ENCODE measurements at regions not wholly inside any gene's neighbourhood (a gene's known extent, or its start where the extent isn't known, plus 50 kb on each side); places are given as distances from the start of the nearest gene placed in this dataset.

DNA sequence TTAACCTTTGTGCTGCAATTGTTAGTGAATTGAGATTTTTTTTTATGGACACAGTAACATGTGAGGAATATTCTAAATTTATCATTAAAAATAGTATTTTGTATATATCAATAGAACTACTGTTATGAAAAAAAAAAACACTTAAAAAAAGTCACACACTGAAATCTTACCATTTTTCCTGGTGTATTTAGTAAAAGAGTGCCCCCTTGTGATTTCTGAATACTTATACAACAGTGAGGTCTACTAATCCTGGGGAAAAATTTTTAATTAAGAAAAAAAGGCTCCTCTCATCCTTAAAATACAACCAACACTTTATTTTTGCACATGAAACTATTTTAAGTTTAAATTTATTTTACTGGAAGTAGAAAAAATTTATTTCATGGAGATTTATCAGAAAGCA, 56.4 kb upstream of the SPOCK3 start:
- H3K27ac ChIP-seq (ENCODE audit: low read depth, low read length) = no peak overlapping the region
- H3K27me3 ChIP-seq (ENCODE audit: control insufficient read depth in 5 of 5, insufficient read depth in 4 of 5, low read length in 5 of 5) = no peaks in the 10 kb centered on the region
- no peak overlapping the region for H3K9ac ChIP-seq (ENCODE audit: low read length in 5 of 5)
- H3K9me3 ChIP-seq (ENCODE audit: control insufficient read depth in 5 of 5, low read length in 5 of 5) = no peaks in the 10 kb centered on the region
- H3K4me1 ChIP-seq (ENCODE audit: control insufficient read depth in 5 of 5, insufficient read depth in 5 of 5, low read length in 5 of 5) = no peaks in the 10 kb centered on the region
- H3K36me3 ChIP-seq (ENCODE audit: control insufficient read depth in 5 of 5, insufficient read depth in 5 of 5, low read length in 5 of 5) = no peaks in the 10 kb centered on the region
- H3K4me3 ChIP-seq (ENCODE audit: low read depth in 1 of 5, low read length in 5 of 5) = no peak overlapping the region

GRCh38 chr4:167308876-167309275, 74.6 kb upstream of the SPOCK3 start:
- Histone ChIP-seq H3K27ac (ENCODE audit: low read depth, low read length) (no peak overlapping the region), H3K4me1 (ENCODE audit: control insufficient read depth in 5 of 5, insufficient read depth in 5 of 5, low read length in 5 of 5) (no peaks in the 10 kb centered on the region), H3K9ac (ENCODE audit: low read length in 5 of 5) (no peak overlapping the region), H3K27me3 (ENCODE audit: control insufficient read depth in 5 of 5, insufficient read depth in 4 of 5, low read length in 5 of 5) (no peaks in the 10 kb centered on the region), H3K36me3 (ENCODE audit: control insufficient read depth in 5 of 5, insufficient read depth in 5 of 5, low read length in 5 of 5) (no peaks in the 10 kb centered on the region), H3K4me3 (ENCODE audit: low read depth in 1 of 5, low read length in 5 of 5) (no peak overlapping the region), H3K9me3 (ENCODE audit: control insufficient read depth in 5 of 5, low read length in 5 of 5) (no peaks in the 10 kb centered on the region)

GRCh38 chr4:167321299-167321698, 87.0 kb upstream of the SPOCK3 start:
- Histone ChIP-seq H3K9ac (ENCODE audit: low read length in 5 of 5) (no peak overlapping the region), H3K9me3 (ENCODE audit: control insufficient read depth in 5 of 5, low read length in 5 of 5) (no peaks in the 10 kb centered on the region), H3K4me3 (ENCODE audit: low read depth in 1 of 5, low read length in 5 of 5) (no peak overlapping the region), H3K27me3 (ENCODE audit: control insufficient read depth in 5 of 5, insufficient read depth in 4 of 5, low read length in 5 of 5) (no peaks in the 10 kb centered on the region), H3K4me1 (ENCODE audit: control insufficient read depth in 5 of 5, insufficient read depth in 5 of 5, low read length in 5 of 5) (no peaks in the 10 kb centered on the region), H3K36me3 (ENCODE audit: control insufficient read depth in 5 of 5, insufficient read depth in 5 of 5, low read length in 5 of 5) (no peaks in the 10 kb centered on the region), H3K27ac (ENCODE audit: low read depth, low read length) (no peak overlapping the region)

DNA sequence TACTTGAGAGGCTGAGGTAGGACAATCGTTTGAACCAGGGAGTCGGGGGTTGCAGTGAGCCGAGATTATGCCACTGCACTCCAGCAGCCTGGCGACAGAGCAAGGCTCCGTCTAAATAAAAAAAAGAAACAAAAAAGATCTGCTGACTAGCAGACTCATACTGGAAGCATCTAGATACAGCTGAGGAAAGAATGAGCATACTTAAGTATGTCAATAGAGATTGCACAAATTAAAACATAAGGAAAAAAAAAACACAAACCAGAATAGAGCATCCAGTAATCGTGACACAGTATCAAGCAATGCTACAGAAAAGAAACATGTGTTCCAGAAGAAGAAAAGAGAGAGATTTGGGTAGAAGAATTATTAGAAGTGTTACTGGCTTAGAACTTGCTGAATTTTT, 105.5 kb upstream of the SPOCK3 start:
- no peak overlapping the region for H3K9ac ChIP-seq (ENCODE audit: low read length in 5 of 5)
- H3K27me3 ChIP-seq (ENCODE audit: control insufficient read depth in 5 of 5, insufficient read depth in 4 of 5, low read length in 5 of 5) = no peaks in the 10 kb centered on the region
- H3K27ac ChIP-seq (ENCODE audit: low read depth, low read length) = no peak overlapping the region
- no peaks in the 10 kb centered on the region for H3K36me3 ChIP-seq (ENCODE audit: control insufficient read depth in 5 of 5, insufficient read depth in 5 of 5, low read length in 5 of 5)
- H3K4me1 ChIP-seq (ENCODE audit: control insufficient read depth in 5 of 5, insufficient read depth in 5 of 5, low read length in 5 of 5) = no peaks in the 10 kb centered on the region
- peaks cover 0 to 7% (median 3%) of the 10 kb centered on the region in 5 donors for H3K9me3 ChIP-seq (ENCODE audit: control insufficient read depth in 5 of 5, low read length in 5 of 5)
- H3K4me3 ChIP-seq (ENCODE audit: low read depth in 1 of 5, low read length in 5 of 5) = no peak overlapping the region

DNA sequence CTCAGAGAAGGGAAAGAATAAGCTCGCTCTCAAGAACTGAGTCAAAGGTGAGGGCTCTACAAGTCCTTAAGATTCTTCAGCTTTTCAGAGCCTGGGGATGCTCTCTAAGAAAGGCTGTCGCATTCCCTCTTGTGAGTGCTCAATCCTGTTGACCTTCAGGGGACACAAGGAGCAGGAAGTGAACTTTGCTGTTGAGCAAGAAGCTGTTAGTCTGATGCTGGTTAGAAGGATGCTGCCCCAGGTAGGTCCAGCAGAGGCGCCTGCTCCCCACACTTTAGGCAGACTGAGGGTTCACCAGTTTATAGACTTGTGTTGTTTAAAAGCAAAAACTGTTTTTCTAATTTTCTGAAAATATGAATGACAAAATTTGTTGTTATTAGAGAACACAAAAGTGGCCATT, 125.4 kb upstream of the SPOCK3 start:
- Histone ChIP-seq H3K36me3 (ENCODE audit: control insufficient read depth in 5 of 5, insufficient read depth in 5 of 5, low read length in 5 of 5) (no peaks in the 10 kb centered on the region), H3K27me3 (ENCODE audit: control insufficient read depth in 5 of 5, insufficient read depth in 4 of 5, low read length in 5 of 5) (no peaks in the 10 kb centered on the region), H3K9ac (ENCODE audit: low read length in 5 of 5) (no peak overlapping the region), H3K4me1 (ENCODE audit: control insufficient read depth in 5 of 5, insufficient read depth in 5 of 5, low read length in 5 of 5) (no peaks in the 10 kb centered on the region), H3K4me3 (ENCODE audit: low read depth in 1 of 5, low read length in 5 of 5) (no peak overlapping the region), H3K9me3 (ENCODE audit: control insufficient read depth in 5 of 5, low read length in 5 of 5) (no peaks in the 10 kb centered on the region), H3K27ac (ENCODE audit: low read depth, low read length) (no peak overlapping the region)

DNA sequence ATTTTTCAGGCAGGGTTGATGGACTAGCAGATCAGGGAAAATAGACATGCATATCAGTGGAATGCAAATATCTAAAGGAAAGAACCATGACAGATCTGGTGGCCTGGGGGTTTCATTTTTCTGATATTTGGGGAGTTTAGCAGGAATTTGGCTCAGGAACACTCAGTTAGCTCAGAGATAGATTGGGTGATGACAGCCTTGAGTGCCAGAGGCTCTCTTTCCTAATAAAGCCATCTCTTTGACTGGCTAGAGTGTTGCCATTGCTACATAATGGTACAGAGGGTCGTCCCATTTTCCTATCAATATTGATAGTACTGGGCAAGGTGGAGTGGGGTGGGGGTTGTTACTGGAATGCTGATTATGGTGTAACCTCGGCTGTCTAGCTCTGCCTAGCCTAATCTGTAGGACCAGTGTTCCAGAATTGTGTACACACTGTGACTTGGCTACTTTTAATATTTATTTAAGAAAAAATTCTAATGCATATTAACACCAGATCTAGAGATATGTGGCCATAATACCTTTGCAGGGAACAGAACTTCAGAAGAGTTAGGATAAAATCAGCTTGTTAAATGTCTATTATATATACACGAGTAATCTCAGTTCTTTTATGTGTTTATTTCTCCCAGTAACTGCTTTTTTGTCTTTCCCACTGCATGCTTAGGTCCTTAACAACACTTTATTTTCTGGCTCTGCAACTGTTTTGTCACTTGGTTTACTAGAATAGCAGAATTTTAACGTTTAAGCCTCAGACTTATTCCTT, 145.0 kb upstream of the SPOCK3 start:
- peaks cover 0 to 3% (median 0%) of the 10 kb centered on the region in 5 donors for H3K27me3 ChIP-seq (ENCODE audit: control insufficient read depth in 5 of 5, insufficient read depth in 4 of 5, low read length in 5 of 5)
- H3K36me3 ChIP-seq (ENCODE audit: control insufficient read depth in 5 of 5, insufficient read depth in 5 of 5, low read length in 5 of 5) = no peaks in the 10 kb centered on the region
- H3K9me3 ChIP-seq (ENCODE audit: control insufficient read depth in 5 of 5, low read length in 5 of 5) = no peaks in the 10 kb centered on the region
- H3K27ac ChIP-seq (ENCODE audit: low read depth, low read length) = no peak overlapping the region
- no peak overlapping the region for H3K9ac ChIP-seq (ENCODE audit: low read length in 5 of 5)
- H3K4me1 ChIP-seq (ENCODE audit: control insufficient read depth in 5 of 5, insufficient read depth in 5 of 5, low read length in 5 of 5) = no peaks in the 10 kb centered on the region
- H3K4me3 ChIP-seq (ENCODE audit: low read depth in 1 of 5, low read length in 5 of 5) = no peak overlapping the region

DNA sequence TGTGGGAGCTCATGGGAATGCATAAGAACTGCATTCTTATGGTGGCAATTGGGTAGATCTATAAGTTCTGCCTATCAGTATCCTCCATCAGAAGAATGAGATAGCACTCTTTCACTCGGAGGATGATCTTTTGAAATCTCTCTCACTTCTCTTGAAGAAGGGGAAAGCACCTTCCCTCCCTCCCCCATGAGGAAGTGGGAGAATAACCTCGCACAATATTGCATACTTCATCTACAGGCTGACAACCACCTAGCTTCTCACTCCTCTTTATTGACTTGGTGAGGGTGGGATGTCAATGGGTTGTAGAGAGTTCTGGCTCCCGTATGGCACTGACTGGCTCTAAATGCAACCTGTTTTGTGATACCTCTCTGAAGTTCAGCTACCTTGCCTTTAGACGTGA, 146.7 kb upstream of the SPOCK3 start:
- Histone ChIP-seq H3K9ac (ENCODE audit: low read length in 5 of 5) (no peak overlapping the region), H3K4me1 (ENCODE audit: control insufficient read depth in 5 of 5, insufficient read depth in 5 of 5, low read length in 5 of 5) (no peaks in the 10 kb centered on the region), H3K9me3 (ENCODE audit: control insufficient read depth in 5 of 5, low read length in 5 of 5) (no peaks in the 10 kb centered on the region), H3K27ac (ENCODE audit: low read depth, low read length) (no peak overlapping the region), H3K27me3 (ENCODE audit: control insufficient read depth in 5 of 5, insufficient read depth in 4 of 5, low read length in 5 of 5) (peaks cover 0 to 3% (median 0%) of the 10 kb centered on the region in 5 donors), H3K36me3 (ENCODE audit: control insufficient read depth in 5 of 5, insufficient read depth in 5 of 5, low read length in 5 of 5) (no peaks in the 10 kb centered on the region), H3K4me3 (ENCODE audit: low read depth in 1 of 5, low read length in 5 of 5) (no peak overlapping the region)

GRCh38 chr4:167383291-167383690, 149.0 kb upstream of the SPOCK3 start:
- Histone ChIP-seq H3K9me3 (ENCODE audit: control insufficient read depth in 5 of 5, low read length in 5 of 5) (no peaks in the 10 kb centered on the region), H3K36me3 (ENCODE audit: control insufficient read depth in 5 of 5, insufficient read depth in 5 of 5, low read length in 5 of 5) (no peaks in the 10 kb centered on the region), H3K27ac (ENCODE audit: low read depth, low read length) (no peak overlapping the region), H3K4me1 (ENCODE audit: control insufficient read depth in 5 of 5, insufficient read depth in 5 of 5, low read length in 5 of 5) (no peaks in the 10 kb centered on the region), H3K4me3 (ENCODE audit: low read depth in 1 of 5, low read length in 5 of 5) (no peak overlapping the region), H3K9ac (ENCODE audit: low read length in 5 of 5) (no peak overlapping the region), H3K27me3 (ENCODE audit: control insufficient read depth in 5 of 5, insufficient read depth in 4 of 5, low read length in 5 of 5) (peaks cover 0 to 3% (median 0%) of the 10 kb centered on the region in 5 donors)

- Histone ChIP-seq H3K27ac (ENCODE audit: low read depth, low read length) (no peak overlapping the region), H3K36me3 (ENCODE audit: control insufficient read depth in 5 of 5, insufficient read depth in 5 of 5, low read length in 5 of 5) (no peaks in the 10 kb centered on the region), H3K9ac (ENCODE audit: low read length in 5 of 5) (no peak overlapping the region), H3K4me3 (ENCODE audit: low read depth in 1 of 5, low read length in 5 of 5) (no peak overlapping the region), H3K9me3 (ENCODE audit: control insufficient read depth in 5 of 5, low read length in 5 of 5) (no peaks in the 10 kb centered on the region), H3K4me1 (ENCODE audit: control insufficient read depth in 5 of 5, insufficient read depth in 5 of 5, low read length in 5 of 5) (no peaks in the 10 kb centered on the region), H3K27me3 (ENCODE audit: control insufficient read depth in 5 of 5, insufficient read depth in 4 of 5, low read length in 5 of 5) (peaks cover 0 to 4% (median 0%) of the 10 kb centered on the region in 5 donors)
Observed at GRCh38 chr4:167397586-167397985, 163.3 kb upstream of the SPOCK3 start.

GRCh38 chr4:167399201-167399600, 164.9 kb upstream of the SPOCK3 start:
- Histone ChIP-seq H3K27ac (ENCODE audit: low read depth, low read length) (no peak overlapping the region), H3K4me3 (ENCODE audit: low read depth in 1 of 5, low read length in 5 of 5) (no peak overlapping the region), H3K9me3 (ENCODE audit: control insufficient read depth in 5 of 5, low read length in 5 of 5) (no peaks in the 10 kb centered on the region), H3K36me3 (ENCODE audit: control insufficient read depth in 5 of 5, insufficient read depth in 5 of 5, low read length in 5 of 5) (no peaks in the 10 kb centered on the region), H3K4me1 (ENCODE audit: control insufficient read depth in 5 of 5, insufficient read depth in 5 of 5, low read length in 5 of 5) (no peaks in the 10 kb centered on the region), H3K9ac (ENCODE audit: low read length in 5 of 5) (no peak overlapping the region), H3K27me3 (ENCODE audit: control insufficient read depth in 5 of 5, insufficient read depth in 4 of 5, low read length in 5 of 5) (peaks cover 0 to 4% (median 0%) of the 10 kb centered on the region in 5 donors)

All from subcutaneous abdominal adipose tissue (tissue), 5 donors.